HCT116 (cell line): ENCODE measurements at regions not wholly inside any gene's neighbourhood (a gene's known extent, or its start where the extent isn't known, plus 50 kb on each side); places are given as distances from the start of the nearest gene placed in this dataset.

Source experiments
- ATAC-seq: fragments of 200-7000 bp; cut with Tn5 transposase; 2 replicates; pipeline ENCODE4 v1.9.1; 2020; ENCODE audit warnings: mild to moderate bottlenecking, moderate library complexity
- BruUV-seq: library from RNA; stranded (reverse); fragments of 400-500 nt; replicated peaks from 2 replicates; lab custom pipeline; 2021; lab: Mats Ljungman, UMichigan
- CTCF ChIA-PET: fragments of 300-600 bp; sonication (Branson Sonifier 250); formaldehyde crosslinking; loops from one replicate; lab custom pipeline; 2021; ENCODE audit warnings: antibody characterized with exemption; lab: Charles Lee
- POLR2A ChIA-PET: fragments of 300-600, 350-600 bp; sonication (Branson Sonifier 250); formaldehyde crosslinking; loops from one replicate; lab custom pipeline; 2021; ENCODE audit warnings: antibody characterized with exemption; lab: Charles Lee
- RAD21 ChIA-PET, 2 experiments: fragments of 300-600 bp; sonication (Branson Sonifier 250); formaldehyde crosslinking; loops; one replicate each; lab custom pipeline; 2023; ENCODE audit warnings: low total read pairs in 2 of 2; ENCODE audit not compliant: uncharacterized antibody in 2 of 2, unreplicated experiment in 2 of 2, low non-redundant PET in 1 of 2; lab: Charles Lee
- DNase-seq: peaks from one replicate; pipeline ENCODE4 v3.0.0-alpha.2; 2010; ENCODE audit warnings: low read depth, low spot score
- H2AFZ ChIP-seq: fragments of 200-600 bp; shearing (Covaris generic), sonication (generic); 2 replicates; pipeline ENCODE4 v1.6.1; 2017; ENCODE audit warnings: low read depth, mixed run types, mixed read lengths, antibody characterized with exemption, low read length; ENCODE audit not compliant: poor library complexity, severe bottlenecking
- H3K27ac ChIP-seq: 2 replicates; pipeline ENCODE4 v1.5.1; 2012; ENCODE audit warnings: low read depth, low read length
- H3K27me3 ChIP-seq: fragments of 200-600 bp; sonication (generic); 2 replicates; pipeline ENCODE4 v1.6.1; 2016; ENCODE audit warnings: mixed run types, low read length, mixed read lengths; ENCODE audit not compliant: insufficient read depth
- H3K36me3 ChIP-seq, 2 experiments: fragments of 200-500 bp in 1 of 2; fragments of 200-600 bp in 1 of 2; sonication (Bioruptor generic) in 1 of 2; sonication (generic) in 1 of 2; 2 replicates each; pipeline versions ENCODE4 v1.5.1 to v1.6.1; 2014 to 2016; ENCODE audit warnings: low read length in 2 of 2, inconsistent platforms in 1 of 2, mixed read lengths in 1 of 2, mixed run types in 1 of 2; ENCODE audit not compliant: insufficient read depth in 2 of 2, control insufficient read depth in 1 of 2
- H3K4me1 ChIP-seq, 2 experiments: fragments of 200-600 bp in 1 of 2; sonication (generic) in 1 of 2; 2 replicates each; pipeline versions ENCODE4 v1.5.1 to v1.6.1; 2012 to 2017; ENCODE audit warnings: low read length in 2 of 2, inconsistent platforms in 1 of 2, mild to moderate bottlenecking in 1 of 2, mixed read lengths in 1 of 2, mixed run types in 1 of 2, moderate library complexity in 1 of 2; ENCODE audit not compliant: insufficient read depth in 2 of 2, control insufficient read depth in 1 of 2
- H3K4me2 ChIP-seq: fragments of 200-600 bp; sonication (generic); 2 replicates; pipeline ENCODE4 v1.6.1; 2017; ENCODE audit warnings: mixed run types, low read length, mixed read lengths
- H3K4me3 ChIP-seq, 2 experiments: fragments of 200-600 bp in 1 of 2; sonication (generic) in 1 of 2; replicated peaks in 1 of 2; 2 replicates each; pipeline ENCODE4 v1.5.1; 2011 to 2016; ENCODE audit warnings: low read length in 2 of 2, control low read depth in 1 of 2, low read depth in 1 of 2, mild to moderate bottlenecking in 1 of 2, mixed read lengths in 1 of 2, mixed run types in 1 of 2
- H3K79me2 ChIP-seq: fragments of 200-600 bp; sonication (generic); 2 replicates; pipeline ENCODE4 v1.6.1; 2017; ENCODE audit warnings: mild to moderate bottlenecking, mixed run types, low read length, moderate library complexity, mixed read lengths; ENCODE audit not compliant: insufficient read depth
- H3K9ac ChIP-seq: fragments of 200-600 bp; sonication (generic); 2 replicates; pipeline ENCODE4 v1.6.1; 2016; ENCODE audit warnings: low read length, mixed read lengths
- H3K9me2 ChIP-seq: fragments of 200-600 bp; sonication (generic), shearing (Covaris generic); 2 replicates; pipeline ENCODE4 v1.6.1; 2017; ENCODE audit warnings: mixed run types, mild to moderate bottlenecking, moderate library complexity; ENCODE audit not compliant: insufficient read depth
- H3K9me3 ChIP-seq, 2 experiments: fragments of 200-500 bp in 1 of 2; fragments of 200-600 bp in 1 of 2; sonication (Bioruptor generic) in 1 of 2; sonication (generic) in 1 of 2; 2 replicates each; pipeline ENCODE4 v1.6.1; 2014 to 2017; ENCODE audit warnings: low read length in 2 of 2, mixed read lengths in 2 of 2, inconsistent platforms in 1 of 2, low read depth in 1 of 2, mild to moderate bottlenecking in 1 of 2, mixed run types in 1 of 2, moderate library complexity in 1 of 2; ENCODE audit not compliant: control insufficient read depth in 1 of 2, insufficient read depth in 1 of 2
- H4K20me1 ChIP-seq: fragments of 200-600 bp; sonication (generic), shearing (Covaris generic); 2 replicates; pipeline ENCODE4 v1.6.1; 2017; ENCODE audit warnings: mixed run types, mild to moderate bottlenecking, moderate library complexity; ENCODE audit not compliant: insufficient read depth
- CBX3 ChIP-seq: IDR thresholded peaks from 2 replicates; pipeline ENCODE4 v1.6.1; 2012; ENCODE audit warnings: low read depth
- CEBPB ChIP-seq: IDR thresholded peaks from 2 replicates; pipeline ENCODE4 v1.6.1; 2012; ENCODE audit warnings: low read depth
- EGR1 ChIP-seq: IDR thresholded peaks from 2 replicates; pipeline ENCODE4 v1.6.1; 2012; ENCODE audit warnings: low read depth
- ELF1 ChIP-seq: IDR thresholded peaks from 2 replicates; pipeline ENCODE4 v1.6.1; 2012; ENCODE audit warnings: low read depth, borderline replicate concordance
- EZH2 ChIP-seq: fragments of 200-600 bp; sonication (generic); IDR thresholded peaks from 2 replicates; pipeline ENCODE4 v1.6.1; 2017; ENCODE audit warnings: antibody characterized with exemption, mixed run types
- EZH2phosphoT487 ChIP-seq: fragments of 200-600 bp; IDR thresholded peaks from 2 replicates; pipeline ENCODE4 v1.6.1; 2018; ENCODE audit warnings: antibody characterized with exemption, borderline replicate concordance
- FOSL1 ChIP-seq: IDR thresholded peaks from 2 replicates; pipeline ENCODE4 v1.6.1; 2012; ENCODE audit warnings: low read depth
- JUND ChIP-seq: IDR thresholded peaks from 2 replicates; pipeline ENCODE4 v1.6.1; 2012
- POLR2A ChIP-seq: IDR thresholded peaks from 2 replicates; pipeline ENCODE4 v1.7.0; 2011; ENCODE audit warnings: borderline replicate concordance; ENCODE audit not compliant: insufficient read depth, insufficient read length; ENCODE audit errors: extremely low read depth
- POLR2AphosphoS5 ChIP-seq: IDR thresholded peaks from 2 replicates; pipeline ENCODE4 v1.6.1; 2011; ENCODE audit warnings: mild to moderate bottlenecking, low read depth, low read length, moderate library complexity
- RAD21 ChIP-seq: IDR thresholded peaks from 2 replicates; pipeline ENCODE4 v1.6.1; 2012; ENCODE audit warnings: low read depth, mild to moderate bottlenecking
- SP1 ChIP-seq: IDR thresholded peaks from 2 replicates; pipeline ENCODE4 v1.6.1; 2012; ENCODE audit warnings: low read depth
- SRF ChIP-seq: IDR thresholded peaks from 2 replicates; pipeline ENCODE4 v1.6.1; 2012; ENCODE audit warnings: low read depth
- YY1 ChIP-seq: IDR thresholded peaks from 2 replicates; pipeline ENCODE4 v1.6.1; 2011; ENCODE audit warnings: low read length, low read depth, moderate library complexity, mild to moderate bottlenecking; ENCODE audit not compliant: insufficient replicate concordance; ENCODE audit errors: extremely low read depth
- ZFX ChIP-seq: fragments of 450-650 bp; IDR thresholded peaks from 2 replicates; pipeline ENCODE4 v1.6.1; 2017
- ZNF274 ChIP-seq: fragments of 200-500 bp; sonication (Bioruptor generic); IDR thresholded peaks from 2 replicates; pipeline ENCODE4 v1.6.1; 2014; ENCODE audit warnings: mild to moderate bottlenecking, low read depth, low read length, inconsistent platforms
- intact Hi-C: fragments of 100-400 bp; cut with micrococcal nuclease; formaldehyde crosslinking; loops from 2 replicates; pipeline ENCODE4 v1.10.0; 2022
- TF ChIP-seq, protein P1 (sequence below), 3 experiments: fragments of 200-600 bp in 1 of 3; sonication (generic) in 1 of 3; IDR thresholded peaks in 2 of 3; conservative IDR thresholded peaks in 1 of 3; 2 replicates each; pipeline ENCODE4 v1.5.1; 2012 to 2017; ENCODE audit warnings: low read depth in 2 of 3, low read length in 2 of 3, antibody characterized with exemption in 1 of 3, borderline replicate concordance in 1 of 3, control low read depth in 1 of 3, mild to moderate bottlenecking in 1 of 3, mixed read lengths in 1 of 3, mixed run types in 1 of 3, moderate library complexity in 1 of 3; ENCODE audit not compliant: insufficient read depth in 1 of 3
- TF ChIP-seq, protein P2 (sequence below): IDR thresholded peaks from 2 replicates; pipeline ENCODE4 v1.6.1; 2011; ENCODE audit warnings: mild to moderate bottlenecking, low read length, moderate library complexity; ENCODE audit not compliant: insufficient replicate concordance; ENCODE audit errors: extremely low read depth

DNA sequence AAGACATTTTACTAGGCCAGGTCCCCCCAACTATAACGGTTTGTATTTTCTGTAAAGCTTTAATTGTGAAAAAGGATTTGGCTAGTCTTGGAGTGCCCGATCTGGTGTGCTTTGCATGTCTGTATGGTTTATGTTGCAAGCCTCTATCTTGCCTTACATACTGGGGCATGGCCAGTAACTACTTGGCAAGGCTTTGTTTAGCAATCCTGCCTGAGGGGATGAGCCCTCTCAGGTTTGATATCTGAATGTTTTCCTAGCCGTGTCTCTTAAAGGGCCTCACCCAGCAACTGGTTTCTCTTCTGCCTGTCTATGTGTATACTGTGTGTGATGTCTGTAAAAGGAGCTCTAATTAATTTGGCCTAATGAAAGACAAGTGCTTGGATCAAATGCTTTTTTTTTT is 61.3 kb upstream of the SPINK5 start:
- POLR2A ChIA-PET, result no interaction called here
- BruUV-seq, result no TSS peak
- Histone ChIP-seq H3K9ac (no peak overlapping the region), H3K79me2 (no peaks in the 10 kb centered on the region), H3K27me3 (no peaks in the 10 kb centered on the region), H3K4me3 (no peak overlapping the region), H2AFZ (no peak overlapping the region), H3K36me3 (no peaks in the 10 kb centered on the region), H3K27ac (no peak overlapping the region), H3K4me1 (no peaks in the 10 kb centered on the region), H3K4me2 (no peak overlapping the region), H4K20me1 (no peaks in the 10 kb centered on the region), H3K9me2 (no peaks in the 10 kb centered on the region), H3K9me3 (no peaks in the 10 kb centered on the region; a peak in 1 of 4 replicates)
- CTCF ChIA-PET, result no interaction called here
- ATAC-seq (no peak), DNase-seq (no peak)
- RAD21 ChIA-PET, result no interaction called here
- intact Hi-C loops, result no loop called here
- TF ChIP-seq RAD21 (no peak), EZH2phosphoT487 (no peak), POLR2AphosphoS5 (no peak), YY1 (no peak), CEBPB (no peak), JUND (no peak), POLR2A (no peak)

DNA sequence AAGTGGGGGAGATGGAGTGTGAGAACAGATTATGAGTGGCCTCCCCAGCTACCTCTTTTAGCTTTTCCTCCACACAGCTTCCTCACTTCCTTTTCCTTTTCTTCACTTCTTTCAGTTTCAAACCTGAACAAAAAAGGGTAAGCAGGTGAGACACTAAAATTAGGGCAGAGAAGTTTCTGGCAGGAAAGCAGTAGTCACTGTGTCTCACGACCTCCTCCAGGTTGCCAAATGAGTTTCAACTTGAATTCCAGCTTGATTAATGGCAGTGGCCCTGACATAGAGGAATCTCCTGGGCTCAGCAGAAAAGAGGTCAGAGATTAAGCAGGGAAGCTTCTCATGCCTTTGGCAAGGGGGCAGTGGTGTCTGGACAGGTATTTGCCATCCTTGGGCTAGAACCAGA is 63.7 kb upstream of the SPINK5 start:
- RAD21 ChIA-PET, result no interaction called here
- Histone ChIP-seq H3K4me2 (no peak overlapping the region), H3K79me2 (no peaks in the 10 kb centered on the region), H3K27me3 (no peaks in the 10 kb centered on the region), H3K9me2 (no peaks in the 10 kb centered on the region), H3K9ac (no peak overlapping the region), H3K36me3 (no peaks in the 10 kb centered on the region), H3K27ac (no peak overlapping the region), H2AFZ (no peak overlapping the region), H4K20me1 (no peaks in the 10 kb centered on the region), H3K4me1 (no peaks in the 10 kb centered on the region), H3K4me3 (no peak overlapping the region), H3K9me3 (no peaks in the 10 kb centered on the region; a peak in 1 of 4 replicates)
- TF ChIP-seq SRF (no peak), EGR1 (no peak), CEBPB (no peak), ELF1 (no peak), RAD21 (no peak), CBX3 (no peak), EZH2phosphoT487 (no peak), ZFX (no peak), ZNF274 (no peak), POLR2AphosphoS5 (no peak), EZH2 (no peak), SP1 (no peak), FOSL1 (no peak), POLR2A (no peak)
- TF ChIP-seq, protein P1, sequence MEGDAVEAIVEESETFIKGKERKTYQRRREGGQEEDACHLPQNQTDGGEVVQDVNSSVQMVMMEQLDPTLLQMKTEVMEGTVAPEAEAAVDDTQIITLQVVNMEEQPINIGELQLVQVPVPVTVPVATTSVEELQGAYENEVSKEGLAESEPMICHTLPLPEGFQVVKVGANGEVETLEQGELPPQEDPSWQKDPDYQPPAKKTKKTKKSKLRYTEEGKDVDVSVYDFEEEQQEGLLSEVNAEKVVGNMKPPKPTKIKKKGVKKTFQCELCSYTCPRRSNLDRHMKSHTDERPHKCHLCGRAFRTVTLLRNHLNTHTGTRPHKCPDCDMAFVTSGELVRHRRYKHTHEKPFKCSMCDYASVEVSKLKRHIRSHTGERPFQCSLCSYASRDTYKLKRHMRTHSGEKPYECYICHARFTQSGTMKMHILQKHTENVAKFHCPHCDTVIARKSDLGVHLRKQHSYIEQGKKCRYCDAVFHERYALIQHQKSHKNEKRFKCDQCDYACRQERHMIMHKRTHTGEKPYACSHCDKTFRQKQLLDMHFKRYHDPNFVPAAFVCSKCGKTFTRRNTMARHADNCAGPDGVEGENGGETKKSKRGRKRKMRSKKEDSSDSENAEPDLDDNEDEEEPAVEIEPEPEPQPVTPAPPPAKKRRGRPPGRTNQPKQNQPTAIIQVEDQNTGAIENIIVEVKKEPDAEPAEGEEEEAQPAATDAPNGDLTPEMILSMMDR (IDR thresholded peaks at IDR 0.05 in 2 of 3, conservative IDR thresholded peaks at IDR 0.05 in 1 of 3; ENCODE audit: borderline replicate concordance in 1 of 3, insufficient read depth in 1 of 3, low read depth in 2 of 3, low read length in 2 of 3), result no peak
- TF ChIP-seq, protein P2, sequence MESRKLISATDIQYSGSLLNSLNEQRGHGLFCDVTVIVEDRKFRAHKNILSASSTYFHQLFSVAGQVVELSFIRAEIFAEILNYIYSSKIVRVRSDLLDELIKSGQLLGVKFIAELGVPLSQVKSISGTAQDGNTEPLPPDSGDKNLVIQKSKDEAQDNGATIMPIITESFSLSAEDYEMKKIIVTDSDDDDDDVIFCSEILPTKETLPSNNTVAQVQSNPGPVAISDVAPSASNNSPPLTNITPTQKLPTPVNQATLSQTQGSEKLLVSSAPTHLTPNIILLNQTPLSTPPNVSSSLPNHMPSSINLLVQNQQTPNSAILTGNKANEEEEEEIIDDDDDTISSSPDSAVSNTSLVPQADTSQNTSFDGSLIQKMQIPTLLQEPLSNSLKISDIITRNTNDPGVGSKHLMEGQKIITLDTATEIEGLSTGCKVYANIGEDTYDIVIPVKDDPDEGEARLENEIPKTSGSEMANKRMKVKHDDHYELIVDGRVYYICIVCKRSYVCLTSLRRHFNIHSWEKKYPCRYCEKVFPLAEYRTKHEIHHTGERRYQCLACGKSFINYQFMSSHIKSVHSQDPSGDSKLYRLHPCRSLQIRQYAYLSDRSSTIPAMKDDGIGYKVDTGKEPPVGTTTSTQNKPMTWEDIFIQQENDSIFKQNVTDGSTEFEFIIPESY, result no peak
- intact Hi-C loops, result no loop called here
- CTCF ChIA-PET, result no interaction called here
- POLR2A ChIA-PET, result no interaction called here
- no peak for DNase-seq
- ATAC-seq, result no peak
- no TSS peak for BruUV-seq
